Epithelial cell of proximal tubule (primary cell): ENCODE measurements at regions not wholly inside any gene's neighbourhood (a gene's known extent, or its start where the extent isn't known, plus 50 kb on each side); places are given as distances from the start of the nearest gene placed in this dataset.
"Not testable (repeated sequence)": the region's sequence is repeated elsewhere in the genome, so short reads cannot be mapped to it uniquely, and the experiment has no call there.

Experiments
- DNase-seq: peaks from one replicate; pipeline ENCODE4 v3.0.0-alpha.2; 2011; ENCODE audit warnings: low read depth
- H3K4me3 ChIP-seq: 2 replicates; pipeline ENCODE4 v1.5.1; 2011; ENCODE audit warnings: low read depth, mild to moderate bottlenecking, low read length
- CTCF ChIP-seq: conservative IDR thresholded peaks from 2 replicates; pipeline ENCODE4 v1.5.1; 2012; ENCODE audit warnings: low read depth, mild to moderate bottlenecking, low read length

- H3K4me3 ChIP-seq: no peak overlapping the region
- no peak for DNase-seq
- no peak for TF ChIP-seq CTCF
Measured at GRCh38 chr3:193046371-193046770, 128.7 kb upstream of the MB21D2 start.

- not testable (repeated sequence) for DNase-seq, H3K4me3 ChIP-seq
Measured at GRCh38 chr3:193047461-193047860, 129.8 kb upstream of the MB21D2 start.

- TF ChIP-seq CTCF: no peak
- no peak for DNase-seq
- no peak overlapping the region for H3K4me3 ChIP-seq
Measured at GRCh38 chr3:193048127-193048526, 130.5 kb upstream of the MB21D2 start.

- TF ChIP-seq CTCF: no peak
- no peak for DNase-seq
- no peak overlapping the region for H3K4me3 ChIP-seq
Measured at GRCh38 chr3:193049935-193050334, 132.3 kb upstream of the MB21D2 start.

GRCh38 chr3:193051314-193051713 is 133.7 kb upstream of the MB21D2 start:
- no peak for DNase-seq
- H3K4me3 ChIP-seq: no peak overlapping the region
- TF ChIP-seq CTCF: no peak

- H3K4me3 ChIP-seq: no peak overlapping the region
- no peak for DNase-seq
- no peak for TF ChIP-seq CTCF
Measured at GRCh38 chr3:193052354-193053045, 134.8 kb upstream of the MB21D2 start.

GRCh38 chr3:193053046-193053435 is 135.4 kb upstream of the MB21D2 start:
- TF ChIP-seq CTCF: no peak
- no peak for DNase-seq

More at GRCh38 chr3:193053046-193053435, 135.4 kb upstream of the MB21D2 start:
- no peak overlapping the region for H3K4me3 ChIP-seq
